Lower leg skin (tissue), 4 donors: ENCODE measurements at regions not wholly inside any gene's neighbourhood (a gene's known extent, or its start where the extent isn't known, plus 50 kb on each side); places are given as distances from the start of the nearest gene placed in this dataset.

ENCODE experiments used
- DNase-seq, 2 donors: peaks; one replicate each; pipeline ENCODE4 v3.0.0-alpha.2; 2019; ENCODE audit warnings: low spot score in 2 of 2
- H3K4me3 ChIP-seq: fragments of 200-600 bp; sonication (generic); 2 replicates; pipeline ENCODE4 v1.5.1; 2017; ENCODE audit warnings: mild to moderate bottlenecking, low read depth; ENCODE audit not compliant: poor library complexity, severe bottlenecking
- CTCF ChIP-seq, 3 donors: fragments of 450-650 bp; IDR thresholded peaks; one replicate each; pipeline ENCODE4 v1.5.1; 2016; ENCODE audit warnings: antibody characterized with exemption in 3 of 3, mild to moderate bottlenecking in 3 of 3, moderate library complexity in 2 of 3
- POLR2A ChIP-seq, 2 donors: fragments of 450-650 bp; IDR thresholded peaks; one replicate each; pipeline ENCODE4 v1.6.1; 2016 to 2017; ENCODE audit warnings: antibody characterized with exemption in 2 of 2, mild to moderate bottlenecking in 1 of 2, moderate library complexity in 1 of 2
- WGBS, 2 donors: methylation state at CpG; one replicate each; pipeline ENCODE4 v1.1.5; 2018; 5-methylcytosine and 5-hydroxymethylcytosine counted together
- intact Hi-C: fragments of 100-400 bp; cut with DNase I; formaldehyde crosslinking; loops from one replicate; pipeline ENCODE4 v1.15.0; 2023; ENCODE audit warnings: low total_unique reads

GRCh38 chr4:11910812-11911211 is 482.1 kb upstream of the HS3ST1 start:
- DNase-seq = no peak
- WGBS, 2 donors = 39 to 44% methylated on average over 3 of the region's 3 CpGs
- H3K4me3 ChIP-seq = no peak overlapping the region
- TF ChIP-seq CTCF (IDR thresholded peaks at IDR 0.05) (no peak), POLR2A (IDR thresholded peaks at IDR 0.05) (no peak)
- intact Hi-C loops = no loop called here

- DNase-seq = no peak
- intact Hi-C loops = no loop called here
- WGBS, 2 donors = 53 to 61% methylated on average over 4 of the region's 4 CpGs
- no peak for TF ChIP-seq POLR2A (IDR thresholded peaks at IDR 0.05)
- TF ChIP-seq CTCF (IDR thresholded peaks at IDR 0.05) = no peak
- no peak overlapping the region for H3K4me3 ChIP-seq
These were observed 480.0 kb upstream of the HS3ST1 start for GRCh38 chr4:11908712-11909111.

DNA sequence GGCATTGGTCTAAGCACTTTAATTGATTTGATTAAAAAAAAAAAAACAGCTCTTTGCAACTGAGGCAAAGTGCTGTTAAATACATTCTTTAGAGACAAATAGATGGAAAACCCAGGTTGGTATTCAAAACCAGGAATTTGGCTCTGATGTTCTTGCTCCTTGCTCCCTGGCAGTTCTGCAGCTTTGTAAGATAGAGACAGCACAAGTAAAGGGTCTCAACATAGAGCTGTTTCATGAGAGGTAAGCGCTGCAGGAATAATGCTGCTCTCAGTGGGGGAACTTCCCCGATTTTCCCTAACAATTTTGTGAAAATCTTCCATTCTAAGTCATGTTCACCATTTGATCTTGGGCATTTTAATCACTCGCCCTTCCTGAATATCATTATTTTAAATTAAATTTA is 479.5 kb upstream of the HS3ST1 start:
- no peak for DNase-seq
- no peak overlapping the region for H3K4me3 ChIP-seq
- TF ChIP-seq CTCF (IDR thresholded peaks at IDR 0.05) (no peak), POLR2A (IDR thresholded peaks at IDR 0.05) (no peak)
- intact Hi-C loops = no loop called here
- 57 to 59% methylated on average over 3 of the region's 3 CpGs for WGBS, 2 donors

GRCh38 chr4:11904846-11905739 is 476.4 kb upstream of the HS3ST1 start:
- intact Hi-C loops = no loop called here

DNA sequence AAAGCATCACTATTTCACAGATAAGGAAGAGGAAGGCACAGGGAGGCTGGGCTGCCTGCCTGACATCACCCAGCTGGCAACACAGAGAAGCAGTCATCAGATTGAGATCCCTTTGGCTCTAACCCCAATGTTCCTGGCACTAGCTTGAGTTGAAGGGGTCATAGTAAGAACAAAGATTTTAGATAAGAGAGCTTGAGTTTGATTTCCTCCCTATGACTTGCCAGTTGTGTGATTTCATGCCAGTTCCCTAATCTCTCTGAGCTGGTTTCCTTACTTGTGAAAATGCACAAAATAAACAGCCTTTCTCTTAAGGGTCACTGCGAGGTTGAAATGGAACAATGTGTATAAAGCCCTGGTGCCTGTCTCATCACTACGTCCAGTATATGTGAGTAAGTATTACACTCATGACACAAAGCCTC is 475.4 kb upstream of the HS3ST1 start:
- intact Hi-C loops = no loop called here
- no peak overlapping the region for H3K4me3 ChIP-seq
- DNase-seq = no peak
- TF ChIP-seq POLR2A (IDR thresholded peaks at IDR 0.05) (no peak), CTCF (IDR thresholded peaks at IDR 0.05) (no peak)
- 55 to 64% methylated on average over 2 of the region's 2 CpGs for WGBS, 2 donors

More at GRCh38 chr4:11904846-11905739, 476.4 kb upstream of the HS3ST1 start:
- TF ChIP-seq POLR2A (IDR thresholded peaks at IDR 0.05) (no peak), CTCF (IDR thresholded peaks at IDR 0.05) (no peak)
- 62 to 63% methylated on average over 9 of the region's 9 CpGs for WGBS, 2 donors
- DNase-seq = no peak
- H3K4me3 ChIP-seq = no peak overlapping the region
